ENCODE measurements at regions not wholly inside any gene's neighbourhood (a gene's known extent, or its start where the extent isn't known, plus 50 kb on each side); places are given as distances from the start of the nearest gene placed in this dataset.
A peak's percentile ranks its signal among the peaks of the same experiment; 100 is the strongest.

DNA sequence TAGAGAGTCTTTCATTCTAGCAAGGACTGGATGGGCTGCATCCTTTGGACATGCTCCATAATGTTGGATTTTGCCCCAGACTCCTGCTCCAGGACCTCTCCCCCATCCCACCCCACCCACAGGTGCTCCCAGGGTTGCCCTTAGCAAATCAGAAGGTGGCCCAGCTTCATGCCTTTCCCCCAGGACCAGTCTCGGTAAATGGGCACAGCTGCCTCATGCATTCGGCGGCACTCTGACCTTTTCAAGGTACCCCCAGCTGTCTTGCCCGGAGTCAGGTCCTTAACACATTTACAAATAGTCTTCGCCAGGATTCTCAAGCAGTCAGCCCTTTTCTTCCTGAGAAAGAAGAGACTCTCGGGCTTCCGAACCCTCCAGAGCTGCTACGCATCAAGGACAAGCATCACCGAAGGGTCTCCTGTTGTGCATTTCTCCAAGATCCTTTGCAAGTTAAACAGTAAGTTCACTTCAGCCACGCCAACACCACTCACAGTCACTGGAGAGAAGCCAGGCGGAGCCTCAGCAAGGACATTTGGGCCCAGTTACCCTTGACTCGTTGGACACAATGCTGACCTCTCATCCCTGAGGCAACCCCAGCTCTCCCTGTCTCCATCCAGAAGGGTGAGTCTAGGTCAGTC is 287.8 kb downstream of the FAM43A start:
- DNase-seq, result no peak

- DNase-seq, result no peak
These were observed 288.9 kb downstream of the FAM43A start for GRCh38 chr3:194974468-194975135.

DNA sequence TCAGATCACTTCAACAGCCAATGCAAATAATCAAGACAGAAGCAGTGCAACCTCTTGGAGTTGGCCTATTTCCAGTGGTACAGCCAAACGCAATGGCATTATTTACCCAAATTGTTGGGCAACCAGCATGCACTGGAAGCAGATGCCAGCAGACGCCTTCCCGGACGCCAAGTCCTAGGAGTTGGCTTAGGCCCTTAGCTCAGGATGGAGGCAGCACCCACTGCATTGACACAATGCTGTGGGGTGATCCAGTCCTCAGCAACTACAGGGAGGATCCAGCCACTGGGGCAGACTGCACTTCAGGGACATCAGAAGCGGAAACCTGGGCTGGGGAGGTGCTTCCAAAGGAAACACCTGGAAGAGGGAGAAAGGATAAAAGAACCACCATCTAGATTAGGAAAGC is 290.4 kb downstream of the FAM43A start:
- DNase-seq, result no peak

DNA sequence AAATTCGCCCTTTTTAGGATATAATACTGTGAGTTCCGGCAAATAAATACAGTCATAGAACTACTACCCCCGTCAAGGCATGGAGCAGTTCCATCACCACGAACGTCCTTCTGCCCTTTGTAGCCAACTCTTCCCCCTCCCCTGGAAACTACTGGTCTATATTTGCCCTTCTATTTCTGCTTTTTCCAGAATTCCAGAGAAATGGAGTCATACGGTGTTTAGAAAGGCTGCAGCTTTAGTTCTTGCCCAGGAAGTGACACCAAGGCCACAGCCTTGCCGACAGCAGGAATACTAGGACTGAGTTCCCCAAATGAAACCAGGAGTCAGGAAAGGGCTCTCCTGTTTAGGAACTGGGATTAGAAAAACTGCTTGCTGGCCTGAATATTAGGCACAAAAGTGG is 291.2 kb downstream of the FAM43A start:
- DNase-seq, result no peak

DNA sequence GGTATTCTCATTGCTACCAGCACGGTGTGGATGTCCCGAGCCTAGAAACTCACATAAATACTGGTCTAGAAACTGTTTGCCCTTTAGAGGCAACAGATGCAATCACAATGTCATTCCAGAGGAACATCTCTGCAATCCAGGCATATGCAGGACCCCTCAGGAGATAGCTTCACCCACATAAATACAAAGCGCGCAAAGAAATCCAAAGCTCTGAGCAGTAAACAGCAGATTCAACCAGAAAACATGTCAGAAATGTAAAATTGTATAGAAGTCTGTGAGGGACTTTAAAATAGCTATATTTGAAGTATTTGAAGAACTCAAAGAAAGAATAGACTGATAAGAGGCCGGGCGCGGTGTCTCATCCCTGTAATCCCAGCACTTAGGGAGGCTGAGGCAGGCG is 291.7 kb downstream of the FAM43A start:
- no peak for DNase-seq

GRCh38 chr3:194979173-194979572 is 291.8 kb downstream of the XXYLT1 start:
- no peak for DNase-seq

GRCh38 chr3:194982472-194982871 is 288.5 kb downstream of the XXYLT1 start:
- DNase-seq, result no peak

DNA sequence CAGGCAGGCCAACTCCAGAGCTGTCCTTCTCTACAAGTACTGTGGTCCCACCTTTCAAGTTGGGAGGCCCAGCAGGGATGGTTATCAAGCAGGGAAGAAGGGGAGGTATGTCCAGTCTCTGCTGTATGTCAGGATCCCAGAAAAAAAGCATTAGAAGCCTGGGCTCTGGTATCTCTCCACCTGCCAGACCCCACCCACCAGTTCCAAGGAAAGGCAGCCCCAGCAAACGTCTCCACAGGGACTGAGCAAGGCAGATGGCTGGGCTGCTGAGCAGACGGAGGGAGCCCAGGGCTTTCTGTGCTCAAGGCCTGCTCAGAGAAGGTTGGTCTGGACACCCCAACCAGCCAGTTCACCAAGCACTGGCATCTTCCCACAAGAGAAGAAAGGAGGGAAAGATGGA is 287.8 kb downstream of the XXYLT1 start:
- no peak for DNase-seq

GRCh38 chr3:194983620-194984019 is 287.3 kb downstream of the XXYLT1 start:
- DNase-seq, result no peak

- no peak for DNase-seq
These were observed 286.9 kb downstream of the XXYLT1 start for GRCh38 chr3:194984066-194984465.

GRCh38 chr3:194984622-194985021 is 286.3 kb downstream of the XXYLT1 start:
- DNase-seq, result no peak

DNA sequence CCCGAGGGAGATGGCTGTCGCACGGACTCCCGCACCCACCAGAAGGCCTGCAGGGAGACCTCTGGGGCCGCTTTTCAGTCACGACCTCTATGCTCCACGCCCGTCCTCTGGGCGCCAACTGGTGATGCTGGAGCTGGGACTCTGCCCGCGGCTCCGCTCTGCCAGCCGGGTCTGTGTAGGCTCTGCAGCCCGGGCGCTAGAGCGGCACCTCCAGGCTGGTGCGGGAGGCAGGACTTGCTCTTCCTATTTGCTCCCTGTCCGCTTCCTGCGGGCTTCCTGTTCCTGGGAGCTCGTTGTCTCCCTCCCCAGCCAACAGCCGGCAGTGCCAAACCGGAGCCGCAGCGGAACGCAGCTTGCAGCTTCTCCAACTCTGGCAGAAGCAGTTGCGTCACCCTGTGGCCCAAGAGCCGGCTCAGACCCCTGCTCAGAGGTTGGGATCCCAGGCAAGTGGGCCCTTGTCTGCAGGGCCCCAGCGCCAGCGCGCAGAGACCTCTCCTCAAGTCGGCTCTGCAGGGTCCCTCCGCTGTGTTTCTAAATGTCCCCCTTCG is 285.9 kb downstream of the XXYLT1 start:
- peak; percentile 64 for DNase-seq

DNA sequence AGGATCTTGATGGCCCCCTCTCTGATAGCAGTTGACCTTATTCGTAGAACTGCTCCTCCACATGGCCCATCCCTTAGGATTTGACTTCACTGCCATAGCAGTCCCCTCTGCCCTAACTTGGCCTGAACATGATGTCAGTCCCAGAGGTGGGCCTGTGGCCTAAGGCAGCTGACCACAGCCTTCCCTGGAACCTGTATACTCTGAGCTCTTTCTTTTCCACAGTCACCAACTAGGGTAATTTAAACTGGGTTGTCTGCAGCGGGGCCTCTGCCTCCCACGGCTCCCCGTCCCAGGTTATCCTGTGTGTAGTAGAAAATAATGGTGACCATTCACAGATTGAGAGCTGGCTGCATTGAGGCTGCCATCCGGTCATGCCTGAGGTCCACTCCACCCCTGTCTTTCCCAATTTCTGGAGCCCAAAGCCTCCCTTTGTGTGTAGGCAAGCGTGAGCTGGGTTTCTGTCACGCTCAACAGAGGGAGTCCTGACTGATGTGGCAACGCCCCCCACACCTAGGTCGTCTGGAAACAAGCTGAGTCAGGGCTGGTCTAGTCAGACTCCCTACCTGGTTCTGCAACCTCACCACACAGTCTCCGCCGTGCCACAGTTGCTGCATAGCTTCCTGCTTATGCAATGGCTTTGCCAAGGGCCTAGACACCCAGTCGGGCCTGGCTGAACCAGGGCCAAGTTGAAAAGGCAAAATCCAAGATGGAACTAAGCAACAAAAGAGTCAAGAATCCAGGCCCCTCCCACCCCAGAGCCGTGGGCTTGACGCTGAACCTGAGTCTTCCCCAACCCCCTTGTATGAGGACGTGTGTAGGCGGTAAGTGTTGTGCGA is 284.5 kb downstream of the XXYLT1 start:
- no peak for DNase-seq

- no peak for DNase-seq
These were observed 283.1 kb downstream of the XXYLT1 start for GRCh38 chr3:194987571-194988494.

GRCh38 chr3:194988495-194989165 is 282.3 kb downstream of the XXYLT1 start:
- no peak for DNase-seq

- DNase-seq, result no peak
These were observed 281.7 kb downstream of the XXYLT1 start for GRCh38 chr3:194989241-194989640.

- DNase-seq, result no peak
These were observed 280.3 kb downstream of the XXYLT1 start for GRCh38 chr3:194990454-194991337.

DNA sequence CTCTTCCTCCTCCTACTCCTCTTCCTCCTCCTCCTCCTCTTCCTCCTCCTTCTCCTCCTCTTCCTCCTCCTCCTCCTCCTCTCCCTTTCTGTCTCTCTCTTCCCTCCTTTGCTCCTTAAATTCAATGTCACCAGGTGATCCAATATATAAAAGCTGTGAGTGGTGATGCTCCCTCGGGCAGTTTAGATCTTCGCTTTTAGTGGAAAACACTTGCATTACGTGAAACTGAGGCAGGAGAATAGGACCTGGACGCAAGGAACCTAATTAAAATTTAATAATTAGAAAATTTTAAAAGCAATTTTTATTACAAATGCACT is 279.7 kb downstream of the XXYLT1 start:
- no peak for DNase-seq

GRCh38 chr3:194993896-194994295 is 277.1 kb downstream of the XXYLT1 start:
- DNase-seq, result no peak

DNA sequence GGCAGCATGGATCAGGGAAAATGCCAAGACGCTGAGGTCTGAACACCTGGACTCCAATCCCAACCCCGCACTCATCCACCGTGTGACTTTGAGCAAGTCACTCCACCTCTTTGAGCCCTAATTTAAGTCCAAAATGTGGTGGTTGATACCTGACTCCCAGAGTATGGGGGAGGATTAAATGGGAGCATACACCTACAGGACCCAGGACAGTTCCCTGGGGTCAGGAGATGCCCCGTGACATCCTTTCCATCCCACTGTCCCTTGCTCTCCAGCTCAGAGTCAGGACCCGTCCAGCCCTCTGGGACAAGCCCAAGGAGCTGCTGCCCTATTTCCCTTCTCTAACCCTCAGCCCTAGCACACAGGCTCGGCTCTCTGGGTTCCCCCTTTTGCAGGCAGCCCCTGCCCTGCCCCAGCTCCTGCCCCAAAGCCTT is 276.4 kb downstream of the XXYLT1 start:
- no peak for DNase-seq

DNA sequence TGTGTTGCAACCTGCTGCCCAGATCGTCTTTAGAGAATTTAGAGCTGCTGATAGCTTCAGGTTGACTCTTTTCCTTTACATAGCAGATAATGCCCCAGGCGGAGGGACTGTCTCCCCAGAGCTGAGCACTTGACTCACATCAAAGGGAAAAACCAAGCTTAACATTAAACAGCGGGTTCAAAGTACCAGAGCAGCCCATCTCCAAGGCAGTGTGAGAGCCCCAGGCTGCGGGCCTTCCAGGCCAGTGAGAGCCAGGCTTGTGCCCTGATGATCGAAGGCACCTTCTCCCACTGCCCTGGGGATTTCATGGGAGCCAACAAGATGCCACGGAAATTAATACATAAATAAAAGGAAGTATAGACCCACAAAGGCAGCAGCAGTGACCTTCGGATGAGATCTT is 275.6 kb downstream of the XXYLT1 start:
- no peak for DNase-seq
